GM04503 (cell line): ENCODE measurements at regions not wholly inside any gene's neighbourhood (a gene's known extent, or its start where the extent isn't known, plus 50 kb on each side); places are given as distances from the start of the nearest gene placed in this dataset.

Experiments
- DNase-seq: peaks from one replicate; pipeline ENCODE4 v3.0.0-alpha.2; 2012; ENCODE audit warnings: low read depth

DNA sequence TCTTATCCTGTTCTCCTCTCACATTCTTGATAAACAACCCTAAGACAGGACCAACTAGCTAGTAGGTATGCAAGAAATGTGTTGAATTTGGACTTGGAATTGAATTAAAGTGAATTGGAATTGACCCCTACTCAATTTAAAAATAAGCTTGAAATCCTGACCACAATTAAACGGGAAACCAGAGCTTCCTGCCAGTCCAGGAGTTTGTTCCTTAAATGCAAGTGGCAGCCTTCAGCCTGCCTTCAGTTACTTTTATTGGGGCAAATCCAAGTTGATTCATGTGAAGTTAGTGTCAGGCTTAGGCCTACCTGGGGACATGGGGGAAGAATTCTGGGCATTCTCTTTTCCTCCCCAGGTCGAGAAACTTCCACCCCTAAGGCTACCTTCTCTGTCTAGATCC, 457.6 kb downstream of the BCL11A start:
- no peak for DNase-seq

DNA sequence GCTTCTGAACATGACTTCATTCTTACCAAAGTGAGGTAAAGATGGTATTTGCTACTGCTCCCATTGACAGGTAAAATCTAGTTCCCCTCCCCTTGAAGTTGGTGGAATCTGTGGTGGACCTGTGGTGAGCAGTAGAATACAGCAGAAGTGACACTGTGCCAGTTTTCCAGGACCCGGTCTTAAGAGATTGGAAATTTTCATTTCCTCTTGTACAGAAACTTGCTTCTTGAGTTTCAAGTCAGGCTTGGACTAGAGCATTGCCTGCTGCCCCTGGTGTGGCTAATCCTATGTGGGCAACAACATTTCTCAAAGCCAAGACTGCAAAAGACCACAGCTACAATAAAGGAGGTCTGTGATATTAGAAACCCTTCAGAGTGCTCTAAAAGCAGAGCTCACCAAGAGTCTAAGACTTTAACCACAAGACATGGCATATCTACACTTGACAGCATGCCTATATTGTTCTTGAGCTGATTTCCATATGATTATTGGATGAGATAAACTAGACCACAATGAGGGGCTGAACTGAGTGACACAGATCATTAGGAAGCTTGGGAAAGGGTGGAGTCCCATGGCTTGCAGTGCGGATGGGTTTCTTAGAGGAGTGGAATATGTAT, 458.1 kb downstream of the BCL11A start:
- DNase-seq, result no peak

DNA sequence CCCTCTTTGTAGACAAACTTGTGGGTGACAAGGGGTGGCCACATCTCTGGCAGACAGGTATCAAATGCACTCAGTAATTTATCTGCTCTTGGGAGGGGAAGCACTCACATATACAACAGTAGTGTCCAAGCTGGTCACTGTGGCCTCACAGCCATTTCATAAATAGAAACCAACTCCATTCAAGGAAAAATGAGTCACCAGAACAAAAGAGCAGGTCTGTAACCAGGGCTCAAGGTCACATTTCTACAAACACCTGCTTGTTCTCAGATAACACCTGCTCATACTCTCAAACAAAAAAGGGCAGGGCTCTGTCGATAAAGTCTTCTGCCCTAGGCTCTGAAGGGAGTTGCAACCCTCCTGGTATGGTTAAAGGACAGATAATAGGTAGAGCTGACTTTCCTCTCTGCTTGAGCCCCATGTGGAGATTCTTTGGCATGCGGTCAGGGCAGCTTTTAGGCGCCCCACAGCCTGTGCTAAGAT, 459.0 kb downstream of the BCL11A start:
- DNase-seq, result no peak

DNA sequence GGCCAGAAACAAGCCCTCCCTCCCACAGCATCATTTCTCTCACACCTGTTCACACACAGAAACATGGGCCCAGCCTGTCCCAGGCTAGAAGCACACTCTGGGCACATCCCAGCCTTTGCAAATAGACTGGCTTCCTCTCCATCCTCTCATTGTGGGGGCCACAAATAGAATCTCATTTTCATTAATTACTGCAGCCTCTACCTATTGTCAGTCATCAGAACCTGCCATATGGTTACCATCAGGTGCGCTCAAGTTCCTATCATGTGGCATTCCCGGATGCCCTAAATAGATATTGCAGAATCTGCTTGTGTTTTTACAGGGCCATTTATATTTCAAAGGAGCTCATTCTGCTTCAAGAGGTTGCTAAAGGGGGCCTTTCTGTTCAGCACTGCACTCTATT, 460.7 kb downstream of the BCL11A start:
- no peak for DNase-seq

DNA sequence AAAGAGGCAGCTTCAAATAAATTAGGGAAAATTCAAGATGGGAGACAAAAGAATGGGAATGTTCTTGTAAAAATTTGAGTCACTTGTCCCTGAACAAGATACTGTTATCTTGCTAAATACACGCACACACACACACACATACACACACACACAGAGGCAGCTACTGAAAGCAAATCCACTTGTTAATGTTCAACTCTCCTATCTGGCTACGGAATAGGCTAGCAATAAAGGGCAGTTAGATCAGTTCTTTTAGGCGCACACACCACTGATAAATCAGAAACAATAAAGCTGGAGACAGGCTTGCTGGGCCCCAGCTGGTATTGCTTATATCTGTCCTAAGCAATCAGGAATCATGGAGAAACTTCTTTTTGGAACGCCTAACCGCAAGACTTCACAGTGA, 461.6 kb downstream of the BCL11A start:
- DNase-seq, result no peak

DNA sequence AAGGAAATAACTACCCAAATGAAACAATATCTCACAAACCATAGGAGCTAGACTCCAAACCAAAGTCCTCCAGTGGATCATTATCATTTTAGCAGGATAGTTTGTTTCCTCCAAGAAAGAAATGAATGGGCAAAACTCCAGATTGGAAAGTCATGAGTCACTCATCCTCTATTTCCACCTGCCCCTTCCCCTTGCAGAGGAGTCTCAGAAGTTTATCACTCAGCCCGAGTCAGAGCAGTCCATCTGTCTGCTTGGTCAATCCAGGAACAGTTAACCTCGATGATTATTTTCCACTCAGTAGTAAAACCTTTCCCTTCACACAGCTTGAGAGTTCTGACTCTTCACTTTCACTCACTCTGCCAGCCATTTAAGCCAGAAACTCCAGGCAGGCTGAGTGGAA, 462.2 kb downstream of the BCL11A start:
- no peak for DNase-seq

DNA sequence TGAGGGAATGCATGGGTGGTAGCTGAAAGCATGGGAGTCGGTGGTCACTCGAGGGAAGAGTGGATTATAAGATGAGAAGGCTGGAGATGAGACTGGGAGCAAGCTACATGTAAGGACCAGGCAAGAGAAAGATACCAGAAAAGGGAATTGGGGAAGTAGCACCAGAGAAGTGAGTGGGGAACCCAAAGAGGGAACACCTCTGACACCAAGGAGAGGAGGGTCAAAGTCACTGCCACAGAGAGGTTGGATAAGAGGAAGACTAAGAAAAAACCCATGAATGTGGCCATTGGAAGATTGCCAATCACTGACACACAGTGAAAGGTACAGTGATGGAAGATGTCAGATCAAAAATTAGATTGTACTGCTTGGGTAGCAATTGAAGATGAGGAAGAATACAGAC, 473.9 kb downstream of the BCL11A start:
- no peak for DNase-seq

DNA sequence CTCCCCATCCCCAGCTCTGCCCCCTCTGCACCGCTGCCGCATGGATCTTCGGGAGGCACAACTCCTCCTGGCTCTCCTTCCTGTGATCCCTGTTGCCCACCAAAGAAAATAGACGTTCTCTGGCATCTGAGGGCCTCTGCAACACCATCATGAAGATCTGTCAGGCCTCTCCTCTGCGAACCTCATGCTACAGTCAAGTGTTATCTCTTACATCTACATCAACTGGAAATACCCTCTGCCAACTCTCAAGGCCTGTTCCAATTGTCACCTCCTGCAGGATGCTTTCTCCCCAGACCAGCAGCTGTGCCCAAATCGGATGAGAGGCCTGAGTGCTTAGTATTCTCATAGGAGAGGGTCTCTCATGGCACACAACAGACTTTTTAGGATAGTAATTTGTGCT, 478.4 kb downstream of the BCL11A start:
- DNase-seq, result no peak

DNA sequence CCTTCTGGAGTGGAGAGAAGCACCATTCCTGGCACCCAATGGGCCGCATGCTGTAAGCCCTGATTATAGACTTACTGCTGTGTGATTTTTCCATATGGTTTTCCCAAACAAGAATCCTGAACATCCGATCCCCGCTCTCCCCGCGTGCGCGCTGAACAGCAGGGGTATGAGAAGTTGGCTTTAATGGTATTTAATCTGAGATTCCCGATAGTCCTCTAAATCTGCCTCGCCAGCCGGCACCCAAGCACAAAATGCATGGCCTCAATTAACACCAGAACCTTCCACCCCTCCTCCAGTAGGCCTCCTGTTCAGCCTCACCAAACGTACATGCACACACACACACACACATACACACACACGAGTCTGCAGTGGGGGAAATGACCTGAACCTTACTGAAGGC, 480.3 kb downstream of the BCL11A start:
- DNase-seq, result no peak

DNA sequence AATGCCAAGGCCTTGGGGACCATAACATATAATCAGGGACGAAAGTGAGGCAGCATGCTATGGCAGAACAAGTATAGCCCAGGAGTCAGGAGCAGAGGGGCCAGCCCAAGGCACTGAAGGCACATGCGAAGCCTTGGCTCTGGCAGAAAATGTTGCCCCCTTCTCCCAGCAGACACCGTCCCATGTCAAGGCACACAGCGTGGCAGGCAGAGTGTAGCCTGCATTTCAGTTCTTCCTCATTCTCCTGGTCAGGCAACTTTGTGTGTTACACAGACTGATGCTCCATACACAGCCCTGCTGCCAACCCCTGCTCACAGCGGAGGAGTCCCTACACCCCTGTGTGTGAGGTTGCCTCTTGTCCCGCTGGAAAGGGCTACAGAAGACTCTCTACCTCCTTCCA, 480.8 kb downstream of the BCL11A start:
- no peak for DNase-seq

DNA sequence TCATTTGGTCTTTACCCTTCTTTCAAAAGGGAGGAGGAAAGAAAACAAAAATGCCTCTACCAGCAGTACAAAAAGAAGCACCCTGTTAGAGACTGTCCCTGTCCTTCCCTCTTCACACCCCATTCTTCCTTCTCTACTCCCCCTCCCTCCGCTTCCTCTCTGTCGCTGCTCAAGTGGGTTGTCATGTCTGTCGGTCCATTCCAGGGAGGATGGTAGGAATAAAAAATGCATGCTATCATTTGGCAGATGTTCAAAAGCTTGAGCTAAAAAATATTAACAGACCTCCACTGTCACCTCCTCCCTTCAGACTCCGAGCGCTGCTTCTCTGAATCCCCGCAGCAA, 482.0 kb downstream of the BCL11A start:
- DNase-seq, result no peak

DNA sequence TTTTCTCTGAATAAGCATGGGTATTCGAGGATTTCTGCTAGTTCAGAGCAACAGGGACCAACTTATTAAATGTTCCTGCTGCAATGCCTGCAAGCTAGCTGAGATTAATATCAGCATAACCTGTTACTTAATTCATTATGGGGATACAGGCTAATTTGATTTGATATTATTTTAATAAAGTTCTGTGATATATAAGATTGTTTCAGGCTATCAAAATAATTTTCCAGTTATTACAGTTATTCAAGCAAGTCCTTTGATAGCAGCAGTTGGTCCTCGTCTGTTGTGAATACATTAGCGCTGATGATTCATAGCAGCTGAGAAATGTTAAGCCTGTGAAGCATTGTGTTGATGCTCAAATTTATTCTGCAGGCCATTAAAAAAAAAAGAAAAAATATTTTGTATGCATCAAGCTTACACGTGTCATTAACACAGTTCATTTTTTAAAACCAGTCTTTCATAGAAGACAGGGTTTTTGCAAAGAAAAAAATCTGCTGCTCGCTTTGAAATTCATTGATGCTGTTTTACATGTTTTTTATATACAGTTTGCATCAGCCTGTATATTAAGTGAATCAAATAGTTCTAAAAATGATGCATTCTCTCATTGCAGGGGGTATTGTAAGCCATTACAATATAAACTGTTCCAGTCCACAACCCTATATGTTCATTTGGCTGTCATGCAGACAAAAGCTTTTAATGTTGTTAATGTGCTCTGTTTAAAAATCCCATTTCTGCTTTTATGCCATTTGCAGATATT, 482.5 kb downstream of the BCL11A start:
- DNase-seq, result no peak

DNA sequence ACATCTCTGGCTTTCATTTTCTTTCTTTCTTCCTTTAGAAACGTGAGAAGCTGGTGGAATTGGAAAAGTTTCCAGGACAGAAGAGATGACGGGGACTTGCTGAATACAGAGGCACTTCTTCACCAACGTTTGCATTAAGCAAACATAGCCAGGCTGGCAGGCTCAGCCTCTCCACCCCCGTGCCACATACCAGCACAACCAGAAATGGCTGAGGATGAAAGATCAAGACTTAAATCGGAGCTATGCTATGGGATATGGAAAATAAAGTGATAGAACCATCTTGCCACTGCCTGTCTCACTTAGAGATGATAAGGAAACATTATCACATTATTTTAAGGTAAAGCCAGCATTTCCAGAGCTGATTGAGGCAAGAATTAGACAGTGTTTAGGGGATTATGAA, 483.3 kb downstream of the BCL11A start:
- DNase-seq, result no peak

DNA sequence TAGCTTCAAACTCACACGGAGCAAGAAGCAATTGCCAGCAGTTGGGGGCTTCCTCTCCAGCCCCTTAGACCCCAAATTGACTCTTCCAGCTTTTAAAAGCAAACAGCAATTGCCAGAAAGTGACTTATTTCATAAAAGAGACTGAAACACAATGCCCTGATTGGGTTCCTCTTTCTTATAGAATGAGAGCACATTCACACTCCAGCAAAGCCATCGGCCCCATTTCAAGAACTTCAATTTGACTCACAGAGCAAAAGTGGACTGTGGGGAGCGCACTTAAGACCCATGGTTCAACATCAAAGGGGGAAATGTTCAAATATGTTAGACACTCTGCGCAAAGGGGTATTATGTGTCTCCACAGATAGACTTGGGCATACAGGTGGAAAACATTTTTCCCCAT, 484.7 kb downstream of the BCL11A start:
- no peak for DNase-seq

DNA sequence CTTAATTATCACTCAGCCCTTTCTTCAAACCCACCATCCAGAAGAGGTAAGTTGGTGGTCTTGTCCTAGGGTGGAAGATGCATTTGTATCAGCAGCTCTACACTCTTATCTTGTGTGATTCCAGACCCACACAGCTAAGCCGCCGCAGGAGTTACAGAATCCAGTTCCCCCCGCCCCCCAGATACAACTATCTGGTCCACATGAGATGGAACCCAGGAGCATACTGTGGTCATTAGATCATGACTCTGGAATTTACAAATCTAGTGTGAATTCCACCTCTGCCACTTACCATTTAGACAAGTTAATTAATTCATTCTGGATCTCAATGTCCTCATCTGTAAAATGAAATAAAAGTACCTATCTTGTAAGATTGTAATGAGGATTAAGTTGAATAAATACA, 486.4 kb downstream of the BCL11A start:
- DNase-seq, result no peak

DNA sequence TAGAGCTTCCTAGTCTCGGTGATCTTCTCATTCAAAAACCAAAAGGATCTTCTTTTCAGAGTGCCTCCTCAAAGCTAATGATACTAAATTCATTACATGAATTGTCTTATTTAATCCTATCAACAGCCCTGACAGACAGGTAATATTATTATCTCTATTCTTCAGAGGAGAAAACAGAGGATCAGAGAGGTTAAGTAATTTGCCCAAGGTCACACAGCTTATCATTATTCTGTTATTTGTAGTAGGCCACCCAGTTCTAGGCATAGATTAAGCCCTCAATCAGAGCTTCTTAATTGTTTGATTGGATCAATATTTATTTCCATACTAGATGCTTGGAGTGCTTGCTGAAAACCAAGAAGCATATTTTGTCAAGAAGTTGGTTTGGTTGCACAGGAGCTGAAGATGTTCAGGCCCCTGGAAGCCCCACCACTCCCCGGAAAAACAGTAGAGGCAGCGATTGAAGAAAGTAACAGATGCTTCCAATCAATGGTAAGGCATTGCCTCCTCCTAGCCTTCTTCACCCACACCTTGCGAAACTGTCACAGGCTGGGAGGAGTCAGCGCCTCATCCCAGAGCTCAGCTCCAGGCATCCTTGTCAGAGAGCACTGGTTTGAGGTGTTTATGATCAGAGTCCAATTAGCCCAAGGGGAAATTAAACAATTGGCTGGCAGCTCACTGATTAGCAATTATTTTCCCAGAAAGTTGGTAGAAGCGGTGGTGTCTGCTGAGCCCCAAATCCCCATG, 487.2 kb downstream of the BCL11A start:
- DNase-seq, result no peak

DNA sequence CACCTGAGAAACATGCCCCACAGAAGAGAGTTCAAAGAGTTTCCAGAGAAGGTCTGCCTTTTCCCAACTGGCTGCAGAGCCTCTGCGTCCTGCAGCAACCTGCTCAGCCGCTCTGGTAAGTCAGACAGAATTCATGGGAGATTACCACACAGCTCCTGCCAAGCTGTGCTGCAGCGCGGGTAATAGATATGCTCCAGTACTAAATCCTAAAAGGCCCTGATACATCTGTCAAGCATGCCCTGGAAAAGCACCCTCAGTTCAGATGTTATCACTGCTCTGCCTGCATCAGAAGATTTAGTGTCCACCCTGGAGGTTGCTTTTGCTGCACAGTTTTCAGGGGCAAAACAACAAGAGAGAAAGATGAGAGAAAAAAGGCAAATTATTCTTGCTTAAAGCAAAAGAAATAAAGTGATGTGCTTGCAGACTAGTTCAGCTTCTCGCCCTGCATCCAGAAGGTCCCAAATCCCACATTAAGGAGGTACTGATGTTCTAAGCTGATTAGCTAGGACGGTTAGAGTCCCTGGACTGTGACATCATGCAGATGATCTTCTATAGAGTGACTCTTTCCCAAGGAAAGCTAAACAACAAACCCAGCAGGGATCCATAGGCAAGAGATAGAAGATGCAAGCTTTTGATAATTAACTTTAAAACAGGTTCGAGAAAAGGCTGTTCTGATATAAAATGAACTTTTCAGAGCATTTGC, 488.6 kb downstream of the BCL11A start:
- DNase-seq, result no peak

DNA sequence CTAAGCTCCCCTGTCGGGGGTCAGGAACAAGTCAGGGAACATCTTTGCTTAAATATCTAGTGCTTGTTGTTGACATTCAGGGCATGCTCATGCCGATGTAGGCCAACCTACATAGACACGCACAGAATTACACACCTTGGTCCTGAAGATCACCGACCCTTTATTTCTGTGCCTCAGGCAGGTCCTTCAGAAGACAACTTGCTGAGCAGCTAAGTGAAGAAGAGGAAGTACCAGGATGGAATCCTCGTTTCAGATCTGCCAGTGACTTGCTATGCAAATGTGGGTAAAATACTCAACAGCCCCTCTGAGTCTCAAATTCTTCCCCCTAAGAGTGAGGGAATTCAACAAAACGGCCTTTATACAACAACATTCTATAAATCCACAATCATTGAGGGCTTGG, 494.7 kb downstream of the BCL11A start:
- DNase-seq, result no peak

DNA sequence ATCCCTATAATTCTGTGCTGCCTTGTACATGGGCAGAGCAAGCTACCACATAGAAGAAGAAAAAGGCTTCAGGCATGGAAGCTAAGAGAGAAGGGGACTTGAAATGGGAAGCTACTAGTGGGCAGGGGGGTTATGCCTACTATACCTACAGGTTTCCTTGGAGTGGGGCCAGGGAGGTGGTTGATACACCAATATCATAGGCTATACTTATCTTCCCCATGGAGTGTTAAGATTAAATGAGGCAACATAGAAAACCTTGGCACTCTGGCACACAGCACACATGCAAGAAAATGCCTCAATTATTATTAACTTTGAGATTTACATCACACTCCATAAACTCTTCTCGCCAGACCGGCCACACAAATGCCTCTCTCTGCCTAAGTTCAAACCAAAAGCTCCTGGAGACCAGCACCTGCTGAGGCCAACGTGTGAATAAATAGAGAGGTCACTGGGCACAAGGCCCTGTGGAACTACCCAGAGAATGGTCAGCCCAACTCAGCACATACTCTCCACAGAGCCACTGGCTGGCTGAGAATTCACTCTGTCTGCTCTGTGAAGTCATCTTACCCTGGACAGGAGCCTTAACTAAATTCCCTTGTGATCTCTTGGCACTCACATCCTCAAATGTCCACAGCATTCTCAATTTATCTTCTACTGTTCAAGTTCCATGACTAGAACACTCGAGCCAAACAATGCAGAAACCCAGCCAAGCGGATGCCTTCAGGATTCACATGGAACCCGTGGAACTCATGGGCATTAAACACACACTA, 498.7 kb downstream of the BCL11A start:
- no peak for DNase-seq

DNA sequence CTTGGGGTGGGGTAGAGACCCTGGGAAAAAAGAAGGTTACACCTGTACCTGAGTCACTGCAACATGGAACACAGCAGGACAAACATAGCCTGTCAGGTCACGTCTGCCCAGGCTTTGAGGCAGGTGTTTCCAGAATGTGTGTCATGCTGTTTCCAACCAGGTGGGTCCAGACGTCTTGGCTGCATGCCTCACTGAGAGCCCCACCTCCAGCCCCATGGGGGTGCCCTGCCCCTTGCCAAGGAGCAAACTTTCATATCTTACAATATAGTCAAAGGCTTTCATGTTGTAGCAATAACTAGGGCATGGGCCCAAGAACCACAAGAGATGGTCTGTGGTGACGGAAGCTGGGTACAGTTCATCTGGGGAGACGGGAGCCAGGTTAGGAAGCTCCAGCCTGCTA, 499.7 kb downstream of the BCL11A start:
- DNase-seq, result no peak

DNA sequence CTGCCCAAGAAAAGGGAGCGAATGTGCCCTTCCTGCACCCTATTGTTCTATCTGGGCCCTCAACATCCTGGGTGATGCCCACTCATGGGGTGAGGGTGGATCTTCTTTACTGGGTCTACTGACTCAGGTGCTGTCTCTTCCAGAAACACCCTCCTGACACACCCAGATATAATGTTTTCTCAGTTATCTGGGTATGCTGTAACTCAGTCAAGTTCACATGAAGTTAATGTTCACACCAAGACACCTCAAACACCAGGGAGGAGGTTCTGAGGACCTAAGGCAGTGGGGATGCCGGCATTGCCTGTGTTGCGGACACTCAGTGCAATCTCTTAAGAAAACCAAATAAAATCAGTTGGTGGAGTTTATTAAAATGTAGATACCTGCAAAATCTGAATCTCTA, 500.9 kb downstream of the BCL11A start:
- no peak for DNase-seq

DNA sequence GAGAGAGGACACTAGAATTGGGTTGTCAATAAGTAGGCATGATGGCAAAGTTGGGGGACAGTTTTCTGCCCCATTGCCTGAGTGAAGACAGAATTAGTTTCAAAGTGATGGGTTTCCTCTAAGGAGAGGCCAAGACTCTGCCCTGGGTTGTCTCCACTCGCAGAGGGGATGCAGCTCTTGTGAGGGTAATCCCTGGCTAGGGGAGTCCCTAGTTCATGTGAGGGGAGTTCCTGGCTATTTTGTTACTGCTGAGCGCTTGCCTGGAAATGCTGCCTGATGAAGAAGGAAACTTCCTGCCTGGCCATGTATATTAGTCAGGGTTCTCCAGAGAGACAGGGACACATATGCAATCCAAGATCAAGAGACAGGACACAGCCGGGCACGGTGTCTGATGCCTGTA, 501.5 kb downstream of the BCL11A start:
- DNase-seq, result no peak
